ENCODE measurements at regions not wholly inside any gene's neighbourhood (a gene's known extent, or its start where the extent isn't known, plus 50 kb on each side); places are given as distances from the start of the nearest gene placed in this dataset.

DNA sequence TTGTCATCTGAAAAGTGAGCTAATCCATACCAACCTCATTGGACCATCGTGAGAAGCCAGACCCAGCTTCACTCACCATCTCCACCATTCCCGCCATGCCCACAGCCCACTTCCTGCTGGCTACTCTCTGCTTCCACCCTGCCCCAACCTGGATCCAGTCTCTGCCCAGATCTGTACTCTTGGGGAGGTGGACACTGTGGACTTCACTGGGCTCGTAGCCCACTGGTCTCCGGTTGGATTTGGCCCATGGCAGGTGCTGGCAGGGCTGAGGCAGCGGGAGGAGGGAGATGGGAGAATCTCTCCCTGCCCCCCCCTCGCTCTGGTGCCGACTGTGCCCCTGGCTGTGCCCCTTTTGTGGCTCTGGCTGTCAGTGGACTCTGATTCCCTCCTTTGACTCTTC lies 193.8 kb downstream of the ABHD5 start:
- TF ChIP-seq, protein P1, sequence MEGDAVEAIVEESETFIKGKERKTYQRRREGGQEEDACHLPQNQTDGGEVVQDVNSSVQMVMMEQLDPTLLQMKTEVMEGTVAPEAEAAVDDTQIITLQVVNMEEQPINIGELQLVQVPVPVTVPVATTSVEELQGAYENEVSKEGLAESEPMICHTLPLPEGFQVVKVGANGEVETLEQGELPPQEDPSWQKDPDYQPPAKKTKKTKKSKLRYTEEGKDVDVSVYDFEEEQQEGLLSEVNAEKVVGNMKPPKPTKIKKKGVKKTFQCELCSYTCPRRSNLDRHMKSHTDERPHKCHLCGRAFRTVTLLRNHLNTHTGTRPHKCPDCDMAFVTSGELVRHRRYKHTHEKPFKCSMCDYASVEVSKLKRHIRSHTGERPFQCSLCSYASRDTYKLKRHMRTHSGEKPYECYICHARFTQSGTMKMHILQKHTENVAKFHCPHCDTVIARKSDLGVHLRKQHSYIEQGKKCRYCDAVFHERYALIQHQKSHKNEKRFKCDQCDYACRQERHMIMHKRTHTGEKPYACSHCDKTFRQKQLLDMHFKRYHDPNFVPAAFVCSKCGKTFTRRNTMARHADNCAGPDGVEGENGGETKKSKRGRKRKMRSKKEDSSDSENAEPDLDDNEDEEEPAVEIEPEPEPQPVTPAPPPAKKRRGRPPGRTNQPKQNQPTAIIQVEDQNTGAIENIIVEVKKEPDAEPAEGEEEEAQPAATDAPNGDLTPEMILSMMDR (conservative IDR thresholded peaks at IDR 0.05 in 1 of 2, IDR thresholded peaks at IDR 0.05 in 1 of 2; ENCODE audit: low read depth in 1 of 2, low read length in 2 of 2), result no peak
- TF ChIP-seq EZH2 (IDR thresholded peaks at IDR 0.05; ENCODE audit: low read length, missing control alignments), result no peak

All from fibroblast of lung (primary cell).